ENCODE measurements at regions not wholly inside any gene's neighbourhood (a gene's known extent, or its start where the extent isn't known, plus 50 kb on each side); places are given as distances from the start of the nearest gene placed in this dataset.

- DNase-seq (ENCODE audit: low read depth) (no peak), FAIRE-seq (no peak)
- H3K27ac ChIP-seq (ENCODE audit: low read depth, low read length): no peak overlapping the region
- H3K4me3 ChIP-seq (ENCODE audit: insufficient read depth, low read depth, low read length): no peak overlapping the region
- H3K4me1 ChIP-seq (ENCODE audit: insufficient read depth, low read length): no peaks in the 10 kb centered on the region
- H4K20me1 ChIP-seq (ENCODE audit: insufficient read depth, low read length): no peaks in the 10 kb centered on the region
- H3K9ac ChIP-seq (ENCODE audit: low read length): no peak overlapping the region
- no peaks in the 10 kb centered on the region for H3K79me2 ChIP-seq (ENCODE audit: insufficient read depth, low read length)
- TF ChIP-seq, protein P1, sequence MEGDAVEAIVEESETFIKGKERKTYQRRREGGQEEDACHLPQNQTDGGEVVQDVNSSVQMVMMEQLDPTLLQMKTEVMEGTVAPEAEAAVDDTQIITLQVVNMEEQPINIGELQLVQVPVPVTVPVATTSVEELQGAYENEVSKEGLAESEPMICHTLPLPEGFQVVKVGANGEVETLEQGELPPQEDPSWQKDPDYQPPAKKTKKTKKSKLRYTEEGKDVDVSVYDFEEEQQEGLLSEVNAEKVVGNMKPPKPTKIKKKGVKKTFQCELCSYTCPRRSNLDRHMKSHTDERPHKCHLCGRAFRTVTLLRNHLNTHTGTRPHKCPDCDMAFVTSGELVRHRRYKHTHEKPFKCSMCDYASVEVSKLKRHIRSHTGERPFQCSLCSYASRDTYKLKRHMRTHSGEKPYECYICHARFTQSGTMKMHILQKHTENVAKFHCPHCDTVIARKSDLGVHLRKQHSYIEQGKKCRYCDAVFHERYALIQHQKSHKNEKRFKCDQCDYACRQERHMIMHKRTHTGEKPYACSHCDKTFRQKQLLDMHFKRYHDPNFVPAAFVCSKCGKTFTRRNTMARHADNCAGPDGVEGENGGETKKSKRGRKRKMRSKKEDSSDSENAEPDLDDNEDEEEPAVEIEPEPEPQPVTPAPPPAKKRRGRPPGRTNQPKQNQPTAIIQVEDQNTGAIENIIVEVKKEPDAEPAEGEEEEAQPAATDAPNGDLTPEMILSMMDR (IDR thresholded peaks at IDR 0.05; ENCODE audit: insufficient read depth, low read depth, low read length): no peak
- no peak for TF ChIP-seq EZH2 (IDR thresholded peaks at IDR 0.05; ENCODE audit: insufficient read depth, low read length)
- Mint-ChIP-seq H3K4me3 (ENCODE audit: unreplicated experiment) (no peak overlapping the region), H3K27ac (ENCODE audit: unreplicated experiment) (no peak overlapping the region), H3K36me3 (ENCODE audit: low read depth, unreplicated experiment) (no peaks in the 10 kb centered on the region), H3K9me3 (ENCODE audit: unreplicated experiment) (no peaks in the 10 kb centered on the region), H3K4me1 (ENCODE audit: low read depth, unreplicated experiment) (peaks cover 19% of the 10 kb centered on the region), H3K27me3 (ENCODE audit: low read depth, unreplicated experiment) (no peaks in the 10 kb centered on the region)
- H3K36me3 ChIP-seq (ENCODE audit: insufficient read depth, low read length): no peaks in the 10 kb centered on the region
- no peak overlapping the region for H2AFZ ChIP-seq (ENCODE audit: low read depth, low read length)
- no peak overlapping the region for H3K4me2 ChIP-seq (ENCODE audit: low read length)
- no peaks in the 10 kb centered on the region for H3K27me3 ChIP-seq (ENCODE audit: insufficient read depth, low read length)
- no peaks in the 10 kb centered on the region for H3K9me3 ChIP-seq (ENCODE audit: insufficient read depth, low read depth, low read length)
Measured at GRCh38 chr14:87076922-87077321, 916.1 kb downstream of the GALC start.

- Histone ChIP-seq H2AFZ (ENCODE audit: low read depth, low read length) (no peak overlapping the region), H3K4me1 (ENCODE audit: insufficient read depth, low read length) (no peaks in the 10 kb centered on the region), H4K20me1 (ENCODE audit: insufficient read depth, low read length) (no peaks in the 10 kb centered on the region), H3K4me2 (ENCODE audit: low read length) (no peak overlapping the region), H3K36me3 (ENCODE audit: insufficient read depth, low read length) (no peaks in the 10 kb centered on the region), H3K9me3 (ENCODE audit: insufficient read depth, low read depth, low read length) (no peaks in the 10 kb centered on the region), H3K4me3 (ENCODE audit: insufficient read depth, low read depth, low read length) (no peak overlapping the region), H3K9ac (ENCODE audit: low read length) (no peak overlapping the region), H3K27ac (ENCODE audit: low read depth, low read length) (no peak overlapping the region), H3K79me2 (ENCODE audit: insufficient read depth, low read length) (no peaks in the 10 kb centered on the region), H3K27me3 (ENCODE audit: insufficient read depth, low read length) (no peaks in the 10 kb centered on the region)
- DNase-seq (ENCODE audit: low read depth) (no peak), FAIRE-seq (no peak)
- Mint-ChIP-seq H3K9me3 (ENCODE audit: unreplicated experiment) (no peaks in the 10 kb centered on the region), H3K27me3 (ENCODE audit: low read depth, unreplicated experiment) (no peaks in the 10 kb centered on the region), H3K4me1 (ENCODE audit: low read depth, unreplicated experiment) (peaks cover 19% of the 10 kb centered on the region), H3K36me3 (ENCODE audit: low read depth, unreplicated experiment) (no peaks in the 10 kb centered on the region), H3K4me3 (ENCODE audit: unreplicated experiment) (no peak overlapping the region), H3K27ac (ENCODE audit: unreplicated experiment) (peak overlapping the region; percentile 14)
- no peak for TF ChIP-seq EZH2 (IDR thresholded peaks at IDR 0.05; ENCODE audit: insufficient read depth, low read length)
- TF ChIP-seq, protein P1 (IDR thresholded peaks at IDR 0.05; ENCODE audit: insufficient read depth, low read depth, low read length): no peak
Measured at GRCh38 chr14:87076146-87076545, 916.8 kb downstream of the GALC start.

DNA sequence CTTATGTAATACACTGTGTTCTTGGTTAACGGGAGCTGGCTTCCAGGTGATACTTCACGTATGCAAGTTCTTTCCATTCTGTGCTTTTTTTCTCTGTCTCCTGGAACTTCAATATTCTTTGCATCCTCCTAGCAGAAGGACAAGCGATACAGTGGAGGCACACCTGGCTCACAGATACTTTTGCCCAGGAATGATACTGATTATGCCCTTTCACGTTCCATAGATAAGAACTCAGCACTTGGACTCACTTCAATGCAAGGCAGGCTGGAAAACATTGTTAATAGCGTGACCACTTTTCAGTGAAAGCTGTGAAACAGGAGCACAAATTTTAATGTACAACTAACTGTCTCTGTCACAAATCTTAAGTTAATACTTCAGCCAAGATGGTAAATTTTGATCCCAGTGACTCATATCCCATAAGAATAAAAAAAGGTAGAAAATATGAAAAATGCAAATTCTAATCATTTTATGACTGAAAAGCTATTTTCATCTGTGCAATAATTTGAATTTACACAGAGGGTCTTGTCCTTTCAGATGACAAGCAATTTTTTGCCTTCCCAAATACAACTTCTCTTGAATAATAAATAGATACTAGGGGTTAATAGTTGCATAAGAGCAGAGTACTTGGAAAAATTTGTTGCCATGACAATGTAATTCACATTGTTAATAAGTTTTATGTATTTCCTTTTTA is 919.0 kb downstream of the GALC start:
- H3K9ac ChIP-seq (ENCODE audit: low read length): no peak overlapping the region
- H3K9me3 ChIP-seq (ENCODE audit: insufficient read depth, low read depth, low read length): no peaks in the 10 kb centered on the region
- H3K36me3 ChIP-seq (ENCODE audit: insufficient read depth, low read length): no peaks in the 10 kb centered on the region
- Mint-ChIP-seq H3K4me3 (ENCODE audit: unreplicated experiment) (no peak overlapping the region), H3K27me3 (ENCODE audit: low read depth, unreplicated experiment) (no peaks in the 10 kb centered on the region), H3K4me1 (ENCODE audit: low read depth, unreplicated experiment) (peaks cover 19% of the 10 kb centered on the region), H3K9me3 (ENCODE audit: unreplicated experiment) (no peaks in the 10 kb centered on the region), H3K27ac (ENCODE audit: unreplicated experiment) (no peak overlapping the region), H3K36me3 (ENCODE audit: low read depth, unreplicated experiment) (no peaks in the 10 kb centered on the region)
- no peaks in the 10 kb centered on the region for H3K27me3 ChIP-seq (ENCODE audit: insufficient read depth, low read length)
- H3K4me2 ChIP-seq (ENCODE audit: low read length): no peak overlapping the region
- H3K4me1 ChIP-seq (ENCODE audit: insufficient read depth, low read length): no peaks in the 10 kb centered on the region
- DNase-seq (ENCODE audit: low read depth): no peak
- no peak overlapping the region for H3K4me3 ChIP-seq (ENCODE audit: insufficient read depth, low read depth, low read length)
- no peak overlapping the region for H3K27ac ChIP-seq (ENCODE audit: low read depth, low read length)
- H3K79me2 ChIP-seq (ENCODE audit: insufficient read depth, low read length): no peaks in the 10 kb centered on the region
- H2AFZ ChIP-seq (ENCODE audit: low read depth, low read length): no peak overlapping the region
- TF ChIP-seq, protein P1 (IDR thresholded peaks at IDR 0.05; ENCODE audit: insufficient read depth, low read depth, low read length): no peak
- no peak for TF ChIP-seq EZH2 (IDR thresholded peaks at IDR 0.05; ENCODE audit: insufficient read depth, low read length)
- H4K20me1 ChIP-seq (ENCODE audit: insufficient read depth, low read length): no peaks in the 10 kb centered on the region
- FAIRE-seq: no peak
